GM19463 (cell line): ENCODE measurements at regions not wholly inside any gene's neighbourhood (a gene's known extent, or its start where the extent isn't known, plus 50 kb on each side); places are given as distances from the start of the nearest gene placed in this dataset.

Experiments
- ATAC-seq: cut with Tn5 transposase; IDR thresholded peaks from one replicate; pipeline ENCODE4 v1.9.1; 2021; ENCODE audit warnings: mild to moderate bottlenecking, moderate library complexity; ENCODE audit not compliant: unreplicated experiment

DNA sequence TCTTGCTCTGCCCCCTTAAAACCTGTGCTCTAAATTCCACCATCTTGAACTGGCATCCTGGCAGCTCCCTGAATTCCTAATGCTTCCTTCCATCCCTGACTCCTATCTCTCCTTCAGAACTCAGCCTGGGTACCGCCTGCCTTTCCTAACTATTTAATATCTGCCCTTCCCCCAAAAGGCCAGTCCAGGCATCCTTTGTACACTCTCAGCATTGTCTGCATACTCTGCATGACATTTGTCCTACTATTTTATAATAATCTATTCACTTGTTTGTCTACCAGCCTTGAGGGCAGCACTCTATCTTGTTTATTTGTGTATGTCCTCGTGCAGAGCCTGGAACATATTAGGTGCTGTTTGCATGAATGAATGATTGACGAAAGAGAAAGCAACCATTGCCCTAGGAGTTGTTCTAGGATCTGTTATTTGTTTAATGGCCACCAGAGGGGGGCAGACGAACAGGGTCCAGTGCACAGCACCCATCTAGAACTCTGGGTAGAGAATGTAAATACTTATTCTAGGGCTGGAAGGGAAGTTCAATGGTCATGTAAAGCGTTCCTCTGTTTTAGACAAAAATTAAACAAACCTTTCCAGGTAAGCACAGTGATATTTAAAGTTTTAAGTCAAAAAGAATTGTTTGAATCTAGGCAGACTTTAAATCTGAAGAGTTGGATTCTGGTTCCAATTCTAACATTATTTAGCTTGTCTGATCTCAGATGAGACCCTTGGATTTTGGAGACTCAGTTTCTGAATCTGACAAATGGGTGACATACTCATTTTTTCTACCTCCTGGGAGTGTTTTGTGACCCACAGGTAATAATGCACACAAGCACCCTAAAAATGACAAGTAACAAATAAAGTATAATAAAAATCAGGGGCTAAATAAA, 125.8 kb upstream of the GALNT15 start:
- ATAC-seq, result peak; percentile 100

DNA sequence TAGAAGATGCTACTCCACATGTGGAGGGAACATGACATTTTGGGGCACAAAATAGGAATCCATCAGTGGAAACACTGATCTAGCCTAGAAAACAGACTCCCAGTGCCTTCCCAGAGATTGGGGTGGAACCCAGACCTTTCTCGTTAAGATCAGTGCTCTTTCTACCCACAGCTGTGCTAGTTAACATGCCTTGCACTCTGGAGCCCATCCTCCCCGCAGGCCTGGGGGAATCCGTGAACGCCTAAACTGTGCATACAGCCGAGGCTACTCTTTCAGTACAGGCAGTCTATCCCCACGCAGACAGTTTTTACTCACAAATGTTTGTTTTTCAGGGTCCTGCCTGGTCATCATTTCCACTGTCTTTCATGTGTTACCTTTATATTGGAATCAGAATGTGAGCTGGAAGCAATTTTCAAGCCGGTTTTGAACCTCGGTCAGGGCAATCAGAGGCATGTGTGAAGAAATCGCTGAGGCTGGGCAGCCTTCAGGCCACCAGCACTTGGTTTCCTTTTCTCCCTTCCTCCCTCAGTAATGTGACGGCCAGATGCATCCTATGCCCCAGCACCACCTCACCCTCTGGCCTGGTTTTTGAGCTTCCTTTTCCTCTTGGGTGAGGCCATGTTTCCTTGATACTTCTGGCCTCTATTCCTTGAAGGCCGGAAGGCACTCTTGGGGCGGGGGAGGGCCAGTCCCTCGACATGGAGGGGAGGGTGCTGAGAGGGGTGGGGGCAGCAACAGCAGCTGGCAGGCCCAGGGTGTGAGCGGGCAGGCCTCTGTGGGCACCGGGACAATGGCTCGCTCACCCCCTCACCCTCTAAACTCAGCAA, 123.6 kb upstream of the GALNT15 start:
- no peak for ATAC-seq

DNA sequence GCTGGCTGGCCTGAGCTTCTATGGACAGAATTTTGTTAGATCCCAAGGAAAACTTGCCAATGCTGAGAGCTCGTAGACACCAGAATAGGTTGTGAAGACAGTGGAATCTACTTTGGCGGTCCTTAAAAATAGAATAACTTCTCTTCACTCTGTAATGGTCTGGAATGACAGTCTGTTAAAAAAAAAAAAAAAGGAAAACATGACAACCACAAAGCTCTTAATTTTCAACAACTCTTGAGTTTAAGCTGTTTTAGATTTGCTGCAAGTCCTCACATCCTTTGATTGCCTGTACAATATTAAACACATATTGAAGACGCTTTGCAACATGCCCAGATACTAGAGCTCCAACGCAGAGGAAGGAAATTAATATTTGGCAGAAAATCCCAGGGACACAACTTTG, 122.8 kb upstream of the GALNT15 start:
- ATAC-seq, result no peak

DNA sequence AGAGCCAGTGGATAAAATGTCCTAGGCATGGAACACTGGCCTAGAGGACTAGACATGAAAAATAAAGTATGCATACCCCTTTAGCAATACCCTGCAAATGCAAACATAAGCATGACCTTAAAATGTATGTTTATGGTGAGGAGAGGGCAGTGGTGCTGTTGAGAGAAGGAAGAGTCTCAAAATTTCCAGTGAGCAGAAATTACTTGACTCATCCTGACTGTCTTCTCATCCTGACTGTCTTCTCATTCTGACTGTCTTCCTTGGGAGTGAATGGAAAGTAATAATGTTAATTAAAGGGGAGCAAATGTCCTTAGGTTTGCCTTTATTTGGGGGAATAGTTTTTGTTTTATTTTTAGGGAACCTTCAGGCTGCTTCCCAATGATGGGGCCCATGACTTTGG, 121.5 kb upstream of the GALNT15 start:
- ATAC-seq, result no peak

DNA sequence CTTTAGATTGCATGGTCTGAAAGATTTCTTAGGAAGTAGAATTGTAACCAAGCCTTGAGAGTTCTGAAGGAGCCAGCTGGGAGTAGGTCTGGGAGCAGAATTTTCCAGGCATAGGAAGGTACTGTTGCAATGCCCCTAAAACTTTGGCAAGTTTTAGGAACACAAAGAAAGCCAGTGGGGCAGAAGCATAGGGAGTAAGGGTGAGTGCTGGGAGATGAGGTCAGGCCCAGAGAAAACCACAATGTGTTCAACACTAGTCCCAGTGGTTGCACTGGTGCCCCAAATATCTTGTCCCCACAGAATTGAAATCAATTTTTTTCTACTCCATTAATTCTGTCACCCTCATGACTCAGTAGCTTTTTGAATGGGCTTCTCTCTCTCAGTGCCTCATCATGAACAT, 120.7 kb upstream of the GALNT15 start:
- no peak for ATAC-seq

DNA sequence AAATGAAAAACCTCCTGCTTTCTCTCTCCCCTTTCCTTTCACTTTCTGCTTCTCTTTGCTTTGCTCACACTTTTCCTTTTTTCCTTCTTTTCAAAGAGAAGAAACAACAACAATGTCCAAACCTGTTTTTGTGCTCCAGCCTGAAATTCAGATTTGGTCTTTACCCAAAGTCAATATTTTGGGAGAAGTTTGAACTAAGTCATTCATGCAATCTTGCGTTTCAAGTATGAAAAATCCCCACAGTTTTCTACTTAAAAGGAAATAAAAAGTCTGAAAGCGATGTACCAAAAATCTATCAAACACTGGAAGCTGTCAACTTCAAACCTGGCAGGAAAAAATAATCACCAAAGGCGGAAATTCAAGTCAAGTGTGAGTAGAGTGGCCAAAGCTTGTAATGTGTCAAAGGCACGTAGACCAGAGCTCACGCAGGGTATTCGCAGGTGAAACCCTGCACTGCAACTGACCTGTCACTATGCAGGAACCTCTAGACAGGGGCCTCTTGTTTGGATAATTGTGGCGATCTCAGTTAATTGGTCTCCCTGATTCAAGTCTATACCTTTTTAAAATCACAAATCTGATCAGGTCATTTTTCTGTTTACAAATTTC, 118.8 kb upstream of the GALNT15 start:
- no peak for ATAC-seq

DNA sequence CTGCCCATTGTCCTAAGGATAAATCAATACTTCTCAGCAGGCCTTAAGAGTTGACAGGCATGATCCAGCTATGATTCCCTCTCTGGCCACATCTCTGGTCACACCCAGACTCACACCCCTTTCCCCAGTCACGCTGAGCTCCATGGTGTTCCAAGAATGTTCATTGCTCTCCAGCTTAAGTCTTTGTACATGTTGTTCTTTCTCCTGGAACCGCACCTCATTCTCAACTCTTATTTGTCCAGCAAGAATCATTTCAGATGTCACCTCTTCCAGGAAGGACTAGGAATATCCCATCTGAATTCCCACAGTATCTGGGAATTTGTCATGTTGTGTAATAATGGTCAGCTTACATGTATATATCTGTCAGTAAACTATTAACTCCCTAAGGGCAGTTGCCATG, 118.3 kb upstream of the GALNT15 start:
- ATAC-seq, result no peak

DNA sequence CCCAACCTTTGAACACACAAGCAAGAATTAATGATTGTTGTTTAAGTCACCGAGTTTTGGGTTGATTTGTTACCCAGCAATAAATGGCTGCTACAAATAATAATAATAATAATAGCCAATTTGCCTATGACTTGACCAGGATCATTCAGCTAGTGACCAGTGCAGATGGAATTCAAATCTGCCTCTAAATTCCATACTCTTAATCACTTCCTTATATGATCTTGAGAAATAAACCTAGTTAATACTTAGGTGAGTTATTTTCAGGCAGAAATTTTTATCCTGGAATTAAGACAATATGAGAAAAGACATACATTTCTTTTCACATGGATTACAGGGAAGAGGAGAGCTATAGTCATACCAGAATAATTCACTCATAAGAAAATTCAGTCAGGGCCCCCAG, 116.0 kb upstream of the GALNT15 start:
- no peak for ATAC-seq

DNA sequence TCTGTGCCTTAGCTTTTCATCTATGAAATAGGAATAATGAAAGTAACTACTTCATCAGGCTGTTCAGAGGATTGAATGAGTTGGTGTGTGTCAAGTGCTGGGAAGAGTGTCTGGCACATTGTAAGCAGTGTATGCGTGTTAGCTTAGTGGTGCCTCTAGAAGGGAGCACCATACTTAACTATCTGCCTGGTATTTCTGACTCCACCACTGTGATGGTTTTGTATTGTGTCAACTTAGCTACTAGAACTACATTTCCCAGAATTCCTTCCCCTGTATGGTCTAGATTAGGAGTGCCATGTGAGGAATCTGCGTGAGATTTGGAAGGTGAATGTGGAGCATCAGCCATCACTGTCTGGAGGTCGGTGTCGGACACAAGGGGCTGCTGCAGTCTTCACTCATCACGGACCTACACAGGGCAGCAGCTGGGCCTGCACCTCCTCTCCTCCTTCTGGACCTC, 115.4 kb upstream of the GALNT15 start:
- no peak for ATAC-seq

DNA sequence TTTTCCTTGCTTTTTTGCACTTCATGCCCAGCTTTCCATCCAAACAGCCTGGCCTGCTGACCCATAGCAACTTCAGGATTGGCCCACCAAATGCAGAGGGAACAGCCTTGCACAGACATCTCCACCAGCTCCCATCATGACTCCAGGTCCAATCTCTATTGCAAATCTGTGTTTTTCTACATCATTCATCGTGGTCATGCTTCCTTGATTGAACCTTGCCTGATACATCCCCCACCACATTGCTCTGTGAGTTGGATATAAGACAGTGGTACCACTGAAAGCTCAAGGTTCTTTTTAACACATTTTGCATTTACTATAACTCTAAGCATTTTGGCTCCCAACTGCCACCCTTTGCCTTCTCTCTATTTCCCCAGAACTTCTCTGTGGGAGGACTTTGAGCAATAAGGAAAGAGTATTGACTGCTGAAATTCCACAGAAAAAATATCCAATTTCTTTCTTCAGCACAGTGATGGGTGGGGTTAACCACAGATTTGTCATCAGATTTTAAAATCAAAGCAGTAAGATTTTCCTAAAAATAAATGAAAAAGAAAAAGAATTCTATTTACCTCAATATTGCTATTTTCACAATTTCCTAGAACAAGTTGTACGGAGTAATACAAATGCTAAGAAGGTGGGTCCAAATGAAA, 114.6 kb upstream of the GALNT15 start:
- no peak for ATAC-seq

DNA sequence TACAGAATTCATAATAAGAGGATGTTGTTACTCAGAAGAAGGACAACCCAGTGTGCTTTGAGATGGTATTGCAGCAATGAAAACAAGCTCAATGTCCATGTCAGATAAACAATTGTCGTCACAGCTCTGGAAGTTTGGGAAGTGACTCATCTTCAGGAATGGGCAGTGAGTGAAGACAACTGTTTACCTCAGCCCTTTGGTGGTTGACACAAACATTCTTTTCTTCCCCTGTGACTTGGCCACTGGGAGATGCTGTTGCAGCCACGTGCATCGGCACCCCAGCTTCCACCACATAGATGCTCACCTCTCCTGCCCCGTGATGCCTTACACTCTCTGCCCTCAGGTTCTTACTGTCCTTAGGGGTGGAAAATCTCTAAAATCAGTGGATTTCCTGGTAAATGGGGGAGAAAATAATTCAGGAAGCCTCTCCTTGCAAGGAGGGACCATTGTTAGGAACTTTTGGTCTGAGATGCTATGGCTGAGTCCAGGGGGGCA, 114.1 kb upstream of the GALNT15 start:
- ATAC-seq, result no peak

DNA sequence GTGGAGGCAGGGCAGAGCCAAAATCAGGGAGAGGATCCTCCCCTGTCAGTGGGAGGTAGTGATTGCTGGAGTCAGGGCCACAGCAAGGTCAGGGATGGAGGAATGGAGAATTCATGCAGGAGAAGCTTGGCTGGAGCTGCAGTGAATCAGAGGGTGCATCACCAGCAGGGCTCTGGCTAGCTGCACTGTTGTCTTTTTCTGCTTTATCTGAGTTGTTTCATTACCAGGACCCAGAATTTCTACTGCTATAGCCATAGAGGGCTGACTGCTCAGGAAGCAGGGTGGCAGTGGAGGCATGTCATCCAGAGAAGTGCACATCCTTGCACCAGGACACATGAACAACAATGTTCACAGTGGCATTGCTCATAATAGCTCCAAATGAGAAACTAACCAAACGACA, 113.5 kb upstream of the GALNT15 start:
- no peak for ATAC-seq

DNA sequence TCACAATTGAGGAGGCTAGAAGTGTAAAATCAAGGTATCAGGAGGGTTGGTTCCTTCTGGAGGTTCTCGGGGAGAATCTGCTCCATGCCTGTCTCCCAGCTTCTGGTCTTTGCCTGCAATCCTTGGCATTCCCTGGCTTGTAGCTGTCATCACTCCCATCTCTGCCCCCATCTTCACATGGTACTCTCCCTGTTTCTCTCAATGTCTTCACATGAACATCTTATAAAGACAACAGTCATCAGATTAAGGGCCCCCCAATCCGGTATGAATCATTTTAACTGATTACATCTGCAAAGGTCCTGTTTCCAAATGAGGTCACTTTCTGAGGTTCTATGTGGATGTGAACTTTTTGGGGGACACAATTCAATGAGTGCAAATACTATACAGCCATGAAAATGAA, 113.0 kb upstream of the GALNT15 start:
- ATAC-seq, result no peak

DNA sequence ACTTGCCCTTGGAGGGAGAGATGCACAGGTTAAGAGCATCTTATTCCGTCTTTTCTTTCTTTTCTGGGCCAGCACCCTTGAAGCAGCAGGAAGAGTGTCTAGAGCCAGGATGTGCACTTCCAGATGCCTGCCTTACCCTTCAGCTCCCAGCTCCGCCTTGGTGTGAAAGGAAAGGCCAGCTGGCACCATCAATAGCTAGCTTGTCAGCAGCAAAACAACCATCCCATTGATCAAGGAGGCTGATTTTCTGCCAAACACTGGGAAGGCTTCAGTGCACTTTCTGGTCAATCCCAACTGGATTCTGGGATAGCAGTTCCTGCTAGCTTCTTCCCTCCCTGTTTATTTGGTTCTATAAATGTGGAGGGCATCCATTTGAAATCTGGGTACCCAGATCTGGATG, 110.9 kb upstream of the GALNT15 start:
- no peak for ATAC-seq

DNA sequence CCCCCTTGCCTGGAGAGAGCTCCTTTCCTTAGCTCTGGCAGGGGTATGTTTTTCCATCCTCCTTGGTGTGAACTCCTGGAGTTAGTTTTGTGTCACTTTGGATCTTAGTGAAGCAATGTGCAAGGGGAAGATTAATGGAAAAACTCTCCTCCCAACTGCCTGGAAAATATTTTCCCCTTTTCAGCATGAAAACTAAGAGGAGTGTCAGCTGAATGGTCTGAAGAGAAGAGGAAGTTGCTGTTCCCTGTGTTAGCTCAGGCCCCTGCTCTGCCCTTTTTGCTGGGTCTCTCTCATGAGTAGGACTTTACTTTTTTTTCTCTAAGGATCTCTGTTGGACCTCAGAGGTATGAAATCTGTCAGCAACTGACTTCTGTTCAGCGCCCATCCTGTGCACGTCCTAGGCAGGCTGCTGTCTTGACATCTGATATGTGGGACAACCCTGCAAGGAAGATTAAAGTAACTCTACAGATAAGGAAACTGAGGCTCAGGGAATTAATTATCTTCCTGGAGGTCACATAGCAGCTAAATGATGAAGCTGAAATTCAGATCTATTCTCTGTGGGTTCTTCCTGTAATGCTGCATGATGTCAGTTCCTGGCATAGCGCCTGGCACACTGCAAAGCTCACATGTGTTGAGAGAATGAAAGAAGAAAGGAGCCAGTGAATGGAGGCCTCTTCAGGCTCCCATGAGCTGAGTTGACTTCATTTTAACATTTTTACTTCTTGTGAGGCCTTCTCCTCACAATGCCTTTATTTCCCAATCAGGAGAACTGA, 109.7 kb upstream of the GALNT15 start:
- no peak for ATAC-seq

DNA sequence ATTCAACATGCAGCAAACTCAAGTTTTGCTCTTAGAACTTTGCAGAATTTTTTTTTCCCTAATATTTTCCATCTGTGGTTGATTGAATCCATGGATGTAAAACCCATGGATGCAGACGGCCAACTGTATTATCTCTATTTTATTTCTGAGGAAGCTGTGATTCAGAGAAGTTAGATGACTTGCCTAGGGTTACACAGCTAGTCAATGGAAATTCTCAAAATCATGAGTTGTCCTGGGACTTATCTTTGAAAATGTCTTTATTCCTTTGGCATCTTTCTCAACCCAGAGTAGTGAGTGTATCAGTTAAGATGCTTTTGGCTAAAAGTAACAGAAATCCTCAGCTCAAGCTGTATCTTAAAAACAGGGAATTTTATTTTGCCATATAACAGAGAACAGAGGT, 107.9 kb upstream of the GALNT15 start:
- ATAC-seq, result no peak

DNA sequence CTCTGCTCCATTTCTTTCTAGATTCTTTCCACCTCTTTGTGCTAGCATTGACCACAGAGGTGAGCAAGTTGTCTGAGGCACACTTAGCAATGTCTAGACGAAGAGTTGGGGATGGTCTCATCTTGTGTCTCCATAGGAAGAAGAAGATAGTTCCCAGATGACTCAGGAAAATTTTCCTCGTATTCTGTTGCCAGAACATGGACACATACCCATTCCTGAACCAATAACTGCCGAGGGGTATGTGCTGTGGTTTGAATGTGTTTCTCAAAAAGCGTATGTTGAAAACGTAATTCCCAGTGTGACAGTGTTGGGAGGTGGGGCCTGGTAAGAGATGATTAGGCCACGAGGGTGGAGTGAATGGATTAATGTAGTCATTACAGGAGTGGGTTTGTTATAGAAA, 107.5 kb upstream of the GALNT15 start:
- no peak for ATAC-seq

DNA sequence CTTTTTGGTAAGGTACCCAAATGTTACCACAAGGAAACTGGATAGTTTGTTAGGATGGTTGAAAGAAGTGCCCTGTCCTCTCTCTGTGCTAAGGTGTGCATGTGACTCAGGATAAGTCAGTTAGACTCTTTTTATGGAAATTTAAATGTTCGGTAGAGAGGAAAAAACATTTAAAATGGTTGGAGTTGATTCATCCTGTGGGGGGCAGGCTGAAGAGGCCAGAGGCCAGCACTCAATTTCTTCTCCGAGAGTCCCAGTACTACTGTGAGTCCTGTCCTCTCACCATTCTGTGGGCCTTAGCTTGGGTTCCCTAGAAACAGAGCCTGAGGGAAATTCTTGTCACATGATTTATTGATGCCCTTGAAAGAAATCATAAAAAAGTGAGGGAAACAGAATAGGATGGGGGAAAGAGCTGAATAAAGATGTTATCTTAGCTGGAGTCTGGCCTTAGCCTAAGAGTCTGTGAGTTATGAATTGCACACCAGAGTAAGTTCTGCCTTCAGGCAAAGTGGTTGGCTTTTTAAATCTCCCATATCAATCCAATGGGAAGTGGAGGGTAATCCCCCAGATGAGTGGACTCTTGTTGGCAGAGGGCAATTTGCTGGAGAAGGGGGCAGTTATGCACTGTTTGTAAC, 106.5 kb upstream of the GALNT15 start:
- ATAC-seq, result no peak

DNA sequence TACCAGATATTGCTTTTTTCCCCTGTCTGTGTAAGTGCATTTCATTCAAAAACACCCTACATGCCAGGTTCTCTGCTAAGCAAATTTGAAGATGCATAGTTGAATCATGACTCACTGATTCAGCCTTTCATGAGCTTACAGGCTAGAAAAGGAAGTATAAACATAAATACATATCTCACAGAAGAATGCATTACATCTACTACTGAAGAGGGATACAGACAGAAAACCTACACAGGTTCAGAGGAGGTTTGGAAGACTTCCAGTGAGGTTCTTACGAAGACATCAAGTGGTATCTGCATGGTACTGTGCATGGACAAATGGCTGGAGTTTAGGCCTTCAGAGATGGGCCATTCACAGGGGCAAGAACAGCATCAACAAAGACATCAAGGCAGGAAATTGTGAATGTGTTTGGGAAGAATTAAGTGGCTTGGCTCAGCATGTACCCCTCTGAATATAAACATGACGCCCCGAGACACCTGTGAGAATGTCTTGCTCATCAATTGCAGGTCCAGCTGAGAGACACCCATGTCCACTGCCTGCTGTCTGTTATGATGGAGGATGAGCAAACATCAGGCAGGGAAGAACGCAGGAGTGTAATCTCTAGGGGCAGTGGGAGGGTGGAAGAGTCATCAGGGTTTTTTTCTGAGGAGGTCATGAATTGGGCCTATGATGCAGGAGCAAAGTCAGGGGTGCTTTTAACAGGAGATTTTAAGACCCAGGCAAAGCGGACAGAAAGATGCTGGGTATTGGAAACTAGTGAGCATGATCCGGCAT, 105.1 kb upstream of the GALNT15 start:
- ATAC-seq, result no peak
